HG02840 (cell line): ENCODE measurements at regions not wholly inside any gene's neighbourhood (a gene's known extent, or its start where the extent isn't known, plus 50 kb on each side); places are given as distances from the start of the nearest gene placed in this dataset.
"Not testable (repeated sequence)": the region's sequence is repeated elsewhere in the genome, so short reads cannot be mapped to it uniquely, and the experiment has no call there.

ENCODE experiments used
- ATAC-seq: cut with Tn5 transposase; IDR thresholded peaks from one replicate; pipeline ENCODE4 v1.9.1; 2021; ENCODE audit warnings: mild to moderate bottlenecking, moderate library complexity, moderate number of reproducible peaks; ENCODE audit not compliant: unreplicated experiment, low FRiP score

- ATAC-seq: no peak
Observed at GRCh38 chr14:71355324-71356201, 448.3 kb downstream of the PCNX1 start.

DNA sequence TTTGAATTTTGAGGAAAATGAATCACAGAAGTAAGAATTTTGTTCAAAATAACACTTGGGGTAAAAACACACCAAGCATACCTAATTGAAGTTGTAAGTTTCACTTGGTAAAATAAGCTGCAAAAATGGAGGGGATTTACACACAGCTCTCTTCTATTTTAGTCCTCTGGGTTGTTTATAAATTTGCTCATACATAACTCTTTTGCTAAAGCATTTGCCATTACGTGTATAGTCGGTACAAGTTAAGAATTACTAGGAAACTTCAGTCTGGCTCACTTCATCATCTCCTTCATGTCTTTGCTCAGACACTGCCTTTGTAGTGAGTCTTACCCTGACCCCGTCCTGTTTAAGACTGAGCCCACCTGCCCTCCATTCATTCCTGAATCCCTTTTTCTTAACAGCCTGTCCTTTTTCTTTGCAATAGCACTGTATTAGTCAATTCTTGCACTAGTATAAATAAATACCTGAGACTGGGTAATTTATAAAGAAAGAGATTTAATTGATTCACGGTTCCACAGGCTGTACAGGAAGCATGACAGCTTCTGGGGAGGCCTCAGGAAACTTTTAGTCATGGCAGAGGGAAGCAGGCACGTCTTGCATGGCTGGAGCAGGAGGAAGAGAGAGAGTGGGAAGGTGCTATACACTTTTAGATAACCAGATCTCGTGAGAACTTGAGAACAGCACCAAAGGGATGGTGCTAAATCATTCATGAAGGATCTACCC lies 451.1 kb downstream of the PCNX1 start:
- ATAC-seq: peak; percentile 41

GRCh38 chr14:71358932-71359421 lies 451.7 kb downstream of the PCNX1 start:
- not testable (repeated sequence) for ATAC-seq

DNA sequence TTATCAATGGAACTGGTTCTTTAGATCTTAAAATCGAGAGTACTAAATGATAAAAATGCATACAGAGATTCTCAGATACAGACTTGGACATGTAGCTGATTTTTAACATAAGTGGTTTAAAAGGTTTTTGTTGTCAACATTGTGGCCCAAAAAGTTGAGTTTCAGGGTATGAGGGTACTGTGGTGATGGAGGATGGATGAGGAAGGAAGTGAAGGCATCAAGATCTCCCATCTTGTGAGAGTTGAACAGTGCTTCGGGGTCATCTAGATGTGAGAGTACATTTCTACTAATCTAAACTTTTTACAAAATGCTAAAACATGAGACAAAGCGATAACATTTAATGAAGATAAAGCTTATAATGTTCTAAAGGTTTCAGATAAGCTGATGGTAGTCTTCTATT lies 452.6 kb downstream of the PCNX1 start:
- ATAC-seq: no peak

GRCh38 chr14:71361336-71361735 lies 454.1 kb downstream of the PCNX1 start:
- ATAC-seq: no peak

- no peak for ATAC-seq
Observed at GRCh38 chr14:71361874-71362273, 454.6 kb downstream of the PCNX1 start.

GRCh38 chr14:71362282-71362681 lies 455.0 kb downstream of the PCNX1 start:
- no peak for ATAC-seq

- no peak for ATAC-seq
Observed at GRCh38 chr14:71362920-71363584, 455.8 kb downstream of the PCNX1 start.

DNA sequence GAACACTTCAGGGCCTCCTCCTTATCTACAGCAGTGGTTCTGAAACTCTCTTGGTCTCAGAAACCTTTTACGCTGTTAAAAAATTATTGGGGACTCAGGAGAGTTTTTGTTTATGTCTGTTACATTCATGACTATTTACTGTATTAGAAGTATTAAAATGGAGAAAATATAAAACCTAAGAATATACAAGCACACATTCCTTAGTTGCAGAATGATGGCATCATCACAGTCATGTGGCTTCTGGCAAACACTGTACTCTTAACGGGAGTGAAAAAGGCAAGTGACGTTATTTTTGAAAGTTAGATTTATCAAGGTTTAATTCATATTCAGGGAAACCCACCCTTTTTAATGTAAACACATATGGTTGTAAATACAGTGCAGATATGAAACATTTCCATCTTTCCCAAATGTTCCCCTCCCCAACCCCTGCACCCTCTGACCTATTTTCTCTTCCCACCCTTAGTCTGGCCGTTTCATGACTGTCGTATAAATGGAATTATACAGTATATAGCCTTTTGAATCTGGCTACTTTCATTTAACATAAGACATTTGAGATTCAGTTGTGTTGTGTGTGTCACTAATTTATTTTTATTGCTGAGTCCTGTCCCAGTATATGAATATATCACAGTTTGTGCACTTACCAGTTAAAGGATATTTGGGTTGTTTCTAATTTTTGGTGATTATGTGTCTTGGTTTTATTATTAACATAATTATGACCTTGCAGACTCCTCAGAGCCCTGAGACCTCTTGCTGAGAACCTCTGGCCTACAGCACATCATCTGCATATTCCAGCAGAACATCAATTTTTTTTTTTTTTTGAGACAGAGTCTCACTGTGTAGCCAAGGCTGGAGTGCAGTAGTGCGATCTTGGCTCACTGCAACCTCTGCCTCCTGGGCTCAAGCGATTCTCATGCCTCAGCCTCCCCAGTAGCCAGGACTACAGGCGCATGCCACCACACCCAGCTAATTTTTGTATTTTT lies 457.0 kb downstream of the PCNX1 start:
- no peak for ATAC-seq

GRCh38 chr14:71365361-71365760 lies 458.1 kb downstream of the PCNX1 start:
- ATAC-seq: no peak

DNA sequence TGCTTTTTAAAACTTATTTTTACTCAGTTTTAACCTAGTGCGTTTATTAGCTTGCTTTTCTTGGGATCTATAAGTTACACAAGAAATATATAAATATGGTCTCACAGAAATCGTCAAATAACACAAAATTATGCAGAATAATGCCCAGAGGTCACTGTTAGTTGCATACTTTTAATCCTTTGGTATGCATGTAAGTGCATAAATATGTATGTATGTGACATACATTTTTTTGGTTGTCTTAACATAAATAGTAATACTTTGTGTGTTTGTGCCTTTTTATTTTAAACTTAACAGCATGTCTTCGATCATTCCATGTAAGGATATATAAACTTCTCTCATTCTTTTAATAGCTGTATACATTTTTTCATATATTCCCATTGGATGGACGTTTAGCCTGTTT lies 459.6 kb downstream of the PCNX1 start:
- no peak for ATAC-seq

DNA sequence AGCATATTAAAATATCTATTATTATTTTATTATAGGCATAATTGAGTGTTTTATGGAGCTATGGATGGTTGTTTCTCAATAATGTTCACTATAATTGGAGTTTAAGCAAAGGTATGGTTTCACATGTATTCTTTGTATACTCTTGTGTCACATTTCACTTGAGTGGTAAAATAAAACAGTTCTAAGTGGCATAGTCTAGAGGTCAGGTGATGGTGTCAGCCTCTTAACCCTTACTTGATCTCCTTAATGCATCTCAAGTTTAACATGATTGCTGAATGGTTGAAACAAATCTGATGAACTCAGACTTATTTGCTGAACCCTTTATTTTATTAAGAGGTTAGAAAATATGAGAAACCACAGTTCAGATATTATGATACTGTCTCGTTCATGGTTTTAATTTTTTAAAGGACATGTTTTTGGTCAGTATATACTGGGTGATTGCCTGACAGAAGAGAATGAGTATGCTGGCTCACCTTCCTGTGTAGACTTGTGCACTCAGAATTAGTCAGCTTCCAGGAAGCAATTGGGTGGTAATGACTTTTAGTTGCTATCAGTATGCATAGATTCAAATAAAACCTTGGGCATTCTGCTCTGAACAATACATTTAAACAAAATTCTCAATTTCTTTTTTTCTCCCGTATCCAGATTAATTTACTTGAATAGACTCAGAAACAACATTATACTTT lies 464.6 kb downstream of the PCNX1 start:
- no peak for ATAC-seq

DNA sequence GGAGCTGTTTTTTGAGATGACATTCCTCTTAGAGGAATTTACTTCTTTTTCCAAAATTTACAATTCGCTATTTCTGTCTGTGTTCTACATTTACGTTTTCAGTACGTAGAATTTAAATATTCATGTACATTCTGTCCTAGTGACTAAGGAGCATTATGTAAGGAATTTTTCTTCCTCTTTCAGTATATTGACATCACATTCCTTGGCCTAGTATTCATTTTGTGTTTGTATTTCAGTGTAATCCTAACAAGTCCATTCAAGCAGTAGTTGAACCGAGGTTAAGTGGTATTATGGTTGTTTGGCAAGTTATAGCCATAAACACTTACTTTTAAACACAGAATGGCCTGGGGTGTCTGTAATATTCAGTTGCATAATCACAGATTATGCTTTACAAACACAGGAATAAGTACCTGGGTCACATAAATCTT lies 465.2 kb downstream of the PCNX1 start:
- no peak for ATAC-seq

GRCh38 chr14:71373773-71374172 lies 466.5 kb downstream of the PCNX1 start:
- no peak for ATAC-seq

GRCh38 chr14:71374989-71375388 lies 467.7 kb downstream of the PCNX1 start:
- no peak for ATAC-seq

DNA sequence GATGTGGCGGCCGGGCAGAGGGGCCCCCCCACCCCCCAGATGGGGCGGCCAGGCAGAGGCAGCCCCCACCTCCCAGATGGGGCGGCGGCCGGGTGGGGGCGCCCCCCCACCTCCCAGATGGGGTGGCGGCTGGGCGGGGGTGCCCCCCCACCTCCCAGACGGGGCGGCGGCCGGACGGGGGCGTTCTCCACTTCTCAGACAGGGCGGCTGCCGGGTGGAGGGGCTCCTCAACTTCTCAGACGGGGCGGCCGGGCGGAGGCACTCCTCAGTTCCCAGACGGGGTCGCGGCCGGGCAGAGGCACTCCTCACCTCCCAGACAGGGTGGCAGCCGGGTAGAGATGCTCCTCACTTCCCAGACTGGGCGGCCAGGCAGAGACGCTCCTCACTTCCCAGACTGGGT lies 469.8 kb downstream of the PCNX1 start:
- no peak for ATAC-seq

- ATAC-seq: no peak
Observed at GRCh38 chr14:71380271-71380670, 473.0 kb downstream of the PCNX1 start.

GRCh38 chr14:71381814-71382213 lies 474.6 kb downstream of the PCNX1 start:
- no peak for ATAC-seq

GRCh38 chr14:71382315-71382714 lies 475.1 kb downstream of the PCNX1 start:
- ATAC-seq: no peak
